Activated naive CD8-positive, alpha-beta T cell (primary cell): ENCODE measurements at regions not wholly inside any gene's neighbourhood (a gene's known extent, or its start where the extent isn't known, plus 50 kb on each side); places are given as distances from the start of the nearest gene placed in this dataset.
"Not testable (repeated sequence)": the region's sequence is repeated elsewhere in the genome, so short reads cannot be mapped to it uniquely, and the experiment has no call there.

Experiments used
- H3K27ac Mint-ChIP-seq: one replicate; pipeline ENCODE4 v1.8.0; 2021; ENCODE audit warnings: mixed read lengths
- H3K27me3 Mint-ChIP-seq: one replicate; pipeline ENCODE4 v1.8.0; 2021; ENCODE audit warnings: mixed read lengths
- H3K36me3 Mint-ChIP-seq: one replicate; pipeline ENCODE4 v1.8.0; 2021; ENCODE audit warnings: mixed read lengths
- H3K4me1 Mint-ChIP-seq: one replicate; pipeline ENCODE4 v1.8.0; 2021; ENCODE audit warnings: low read depth, mixed read lengths
- H3K4me3 Mint-ChIP-seq: one replicate; pipeline ENCODE4 v1.8.0; 2021; ENCODE audit warnings: mild to moderate bottlenecking, mixed read lengths
- H3K9me3 Mint-ChIP-seq: one replicate; pipeline ENCODE4 v1.8.0; 2021; ENCODE audit warnings: low read depth, mixed read lengths

GRCh38 chr7:149610441-149611011 is 112.9 kb upstream of the ZNF746 start:
- Mint-ChIP-seq H3K4me1 (peaks cover 2% of the 10 kb centered on the region), H3K9me3 (no peaks in the 10 kb centered on the region)

DNA sequence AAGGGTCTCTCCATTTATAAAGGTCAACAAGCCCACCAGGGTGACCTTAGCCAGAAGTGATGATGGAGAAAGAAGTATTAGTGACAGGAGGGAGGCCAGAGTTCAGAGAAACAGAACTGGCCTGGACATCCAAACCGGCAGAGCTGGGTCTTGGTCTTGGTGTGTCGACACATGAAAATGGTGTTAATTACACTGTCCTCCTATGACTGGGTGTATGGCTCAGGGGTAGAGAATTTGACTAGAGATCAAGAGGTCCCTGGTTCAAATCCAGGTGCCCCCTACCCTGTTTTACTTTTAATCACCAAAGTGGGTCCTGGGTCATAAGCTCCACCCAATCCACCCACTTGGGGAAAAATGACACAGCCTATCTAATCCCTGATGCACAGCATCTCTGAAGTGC is 110.6 kb upstream of the ZNF746 start:
- H3K9me3 Mint-ChIP-seq = no peaks in the 10 kb centered on the region
- no peak overlapping the region for H3K4me3 Mint-ChIP-seq
- no peaks in the 10 kb centered on the region for H3K27me3 Mint-ChIP-seq
- H3K27ac Mint-ChIP-seq = no peak overlapping the region
- peaks cover 13% of the 10 kb centered on the region for H3K36me3 Mint-ChIP-seq
- H3K4me1 Mint-ChIP-seq = peaks cover 2% of the 10 kb centered on the region

More at GRCh38 chr7:149610441-149611011, 112.9 kb upstream of the ZNF746 start:
- H3K36me3 Mint-ChIP-seq = peaks cover 13% of the 10 kb centered on the region
- peak overlapping the region; percentile 10 for H3K27ac Mint-ChIP-seq
- no peak overlapping the region for H3K4me3 Mint-ChIP-seq
- H3K27me3 Mint-ChIP-seq = no peaks in the 10 kb centered on the region

DNA sequence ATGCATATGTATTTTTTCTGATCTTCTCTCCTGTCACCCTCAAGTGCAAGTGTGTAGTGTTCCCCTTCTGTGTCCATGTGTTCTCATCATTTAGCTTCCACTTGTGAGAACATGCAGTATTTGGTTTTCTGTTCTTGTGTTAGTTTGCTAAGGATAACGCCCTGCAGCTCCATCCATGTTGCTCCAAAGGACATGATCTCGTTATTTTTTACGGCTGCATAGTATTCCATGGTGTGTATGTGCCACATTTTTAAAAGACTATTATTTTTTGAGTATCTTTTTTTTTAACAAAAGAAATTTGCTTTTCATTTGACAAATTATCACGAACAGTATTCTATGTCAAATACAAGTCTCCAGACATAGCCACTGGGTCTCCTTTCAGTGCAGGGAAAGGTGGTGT is 110.1 kb upstream of the ZNF746 start:
- no peaks in the 10 kb centered on the region for H3K27me3 Mint-ChIP-seq
- no peak overlapping the region for H3K27ac Mint-ChIP-seq
- no peak overlapping the region for H3K4me3 Mint-ChIP-seq
- H3K9me3 Mint-ChIP-seq = no peaks in the 10 kb centered on the region
- H3K4me1 Mint-ChIP-seq = peaks cover 2% of the 10 kb centered on the region
- H3K36me3 Mint-ChIP-seq = peaks cover 13% of the 10 kb centered on the region

DNA sequence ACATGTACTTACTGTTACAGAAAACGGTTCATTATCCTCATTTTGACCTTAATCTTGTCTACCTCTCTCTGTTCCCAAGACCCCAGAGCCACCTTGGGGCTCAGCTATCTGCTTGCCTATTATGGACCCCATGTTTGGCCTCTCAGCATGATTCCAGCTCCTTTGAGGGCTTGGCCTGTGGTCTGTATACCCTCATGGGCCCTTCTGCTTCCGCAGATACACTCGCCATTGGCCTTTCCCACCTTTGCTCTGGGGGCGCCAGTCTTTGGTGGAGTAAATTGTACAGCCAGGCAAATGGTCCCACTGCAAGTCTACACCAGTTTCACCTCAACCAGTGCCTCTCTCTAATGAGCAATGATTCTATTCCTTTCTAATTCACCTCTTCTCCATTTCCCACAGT is 109.2 kb upstream of the ZNF746 start:
- Mint-ChIP-seq H3K27me3 (no peaks in the 10 kb centered on the region), H3K9me3 (no peaks in the 10 kb centered on the region), H3K36me3 (peaks cover 13% of the 10 kb centered on the region), H3K4me3 (no peak overlapping the region), H3K27ac (no peak overlapping the region), H3K4me1 (peaks cover 2% of the 10 kb centered on the region)

DNA sequence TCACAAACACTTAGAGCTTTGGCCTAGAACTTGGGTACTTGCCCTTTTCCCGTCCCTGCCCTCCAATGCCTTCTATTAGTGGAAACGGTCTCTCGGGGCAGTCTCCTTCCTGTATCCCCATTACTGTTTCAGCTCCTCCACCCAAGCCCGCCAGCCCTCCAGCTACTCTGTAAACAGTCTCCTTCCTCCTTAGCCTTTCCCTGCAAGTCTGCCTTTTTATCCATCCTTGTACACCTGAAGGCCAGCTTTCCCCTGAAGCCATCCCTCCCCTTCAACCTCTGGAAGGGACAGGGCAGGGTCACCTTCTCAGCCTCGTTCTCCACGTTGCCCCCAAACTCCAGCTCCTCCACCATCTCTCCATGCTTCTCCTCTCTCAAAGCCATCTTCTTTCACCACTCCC is 108.1 kb upstream of the ZNF746 start:
- H3K4me1 Mint-ChIP-seq = peaks cover 10% of the 10 kb centered on the region
- peak overlapping the region; percentile 0 for H3K27ac Mint-ChIP-seq
- H3K4me3 Mint-ChIP-seq = no peak overlapping the region
- no peaks in the 10 kb centered on the region for H3K9me3 Mint-ChIP-seq
- peaks cover 13% of the 10 kb centered on the region for H3K36me3 Mint-ChIP-seq
- H3K27me3 Mint-ChIP-seq = no peaks in the 10 kb centered on the region

- Mint-ChIP-seq H3K9me3 (no peaks in the 10 kb centered on the region), H3K4me1 (peaks cover 22% of the 10 kb centered on the region), H3K27ac (peak overlapping the region; percentile 43), H3K36me3 (peaks cover 13% of the 10 kb centered on the region), H3K27me3 (no peaks in the 10 kb centered on the region), H3K4me3 (no peak overlapping the region)
These were observed 106.9 kb upstream of the ZNF746 start for GRCh38 chr7:149604521-149604920.

GRCh38 chr7:149600669-149601330 is 103.2 kb upstream of the ZNF746 start:
- not testable (repeated sequence) for H3K27me3 Mint-ChIP-seq, H3K9me3 Mint-ChIP-seq
- Mint-ChIP-seq H3K36me3 (peaks cover 11% of the 10 kb centered on the region), H3K27ac (peak overlapping the region; percentile 90), H3K4me1 (peaks cover 35% of the 10 kb centered on the region), H3K4me3 (peak overlapping the region; percentile 68)

DNA sequence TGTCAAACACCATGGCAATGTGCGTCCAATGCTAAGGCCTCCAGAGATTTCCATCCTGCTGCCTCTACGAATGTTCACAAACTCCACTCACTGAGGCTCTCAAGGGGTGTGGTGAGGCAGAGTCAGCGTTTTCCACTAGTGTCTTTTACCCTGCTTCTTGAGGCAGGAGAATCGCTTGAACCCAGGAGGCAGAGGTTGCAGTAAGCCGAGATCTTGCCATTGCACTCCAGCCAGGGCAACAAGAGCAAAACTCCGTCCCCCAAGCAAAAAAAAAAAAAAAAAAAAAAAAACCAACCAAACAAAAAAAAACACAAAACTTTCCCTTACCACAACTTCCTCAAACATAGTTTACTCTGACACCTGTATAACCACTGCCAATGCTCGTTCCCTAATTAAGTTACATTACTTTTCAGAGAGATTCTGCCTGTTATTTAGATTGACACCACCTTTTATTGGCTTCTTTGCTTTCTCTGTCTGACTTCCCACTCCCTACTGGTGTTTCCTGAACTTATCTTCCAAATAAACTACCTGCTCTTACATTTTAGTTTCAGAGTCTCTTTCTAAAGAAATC is 102.1 kb upstream of the ZNF746 start:
- H3K9me3 Mint-ChIP-seq = no peaks in the 10 kb centered on the region
- H3K27ac Mint-ChIP-seq = peak overlapping the region; percentile 90
- H3K27me3 Mint-ChIP-seq = no peaks in the 10 kb centered on the region
- H3K36me3 Mint-ChIP-seq = peaks cover 14% of the 10 kb centered on the region
- H3K4me3 Mint-ChIP-seq = peak overlapping the region; percentile 68
- peaks cover 33% of the 10 kb centered on the region for H3K4me1 Mint-ChIP-seq

GRCh38 chr7:149598721-149599308 is 101.2 kb upstream of the ZNF746 start:
- Mint-ChIP-seq H3K27me3 (no peaks in the 10 kb centered on the region), H3K4me1 (peaks cover 35% of the 10 kb centered on the region), H3K4me3 (peak overlapping the region; percentile 40), H3K27ac (peak overlapping the region; percentile 90), H3K9me3 (no peaks in the 10 kb centered on the region), H3K36me3 (peaks cover 16% of the 10 kb centered on the region)

GRCh38 chr7:149597789-149598188 is 100.2 kb upstream of the ZNF746 start:
- peaks cover 17% of the 10 kb centered on the region for H3K36me3 Mint-ChIP-seq
- H3K4me1 Mint-ChIP-seq = peaks cover 35% of the 10 kb centered on the region
- H3K27ac Mint-ChIP-seq = peak overlapping the region; percentile 30
- not testable (repeated sequence) for H3K27me3 Mint-ChIP-seq, H3K9me3 Mint-ChIP-seq, H3K4me3 Mint-ChIP-seq

- H3K4me3 Mint-ChIP-seq = no peak overlapping the region
- peaks cover 30% of the 10 kb centered on the region for H3K4me1 Mint-ChIP-seq
- no peaks in the 10 kb centered on the region for H3K27me3 Mint-ChIP-seq
- no peaks in the 10 kb centered on the region for H3K9me3 Mint-ChIP-seq
- peaks cover 20% of the 10 kb centered on the region for H3K36me3 Mint-ChIP-seq
- H3K27ac Mint-ChIP-seq = no peak overlapping the region
These were observed 97.9 kb upstream of the ZNF746 start for GRCh38 chr7:149595541-149595940.

GRCh38 chr7:149595078-149595477 is 97.5 kb upstream of the ZNF746 start:
- Mint-ChIP-seq H3K4me1 (peaks cover 25% of the 10 kb centered on the region), H3K27ac (no peak overlapping the region), H3K27me3 (no peaks in the 10 kb centered on the region), H3K9me3 (no peaks in the 10 kb centered on the region), H3K36me3 (peaks cover 23% of the 10 kb centered on the region), H3K4me3 (no peak overlapping the region)

DNA sequence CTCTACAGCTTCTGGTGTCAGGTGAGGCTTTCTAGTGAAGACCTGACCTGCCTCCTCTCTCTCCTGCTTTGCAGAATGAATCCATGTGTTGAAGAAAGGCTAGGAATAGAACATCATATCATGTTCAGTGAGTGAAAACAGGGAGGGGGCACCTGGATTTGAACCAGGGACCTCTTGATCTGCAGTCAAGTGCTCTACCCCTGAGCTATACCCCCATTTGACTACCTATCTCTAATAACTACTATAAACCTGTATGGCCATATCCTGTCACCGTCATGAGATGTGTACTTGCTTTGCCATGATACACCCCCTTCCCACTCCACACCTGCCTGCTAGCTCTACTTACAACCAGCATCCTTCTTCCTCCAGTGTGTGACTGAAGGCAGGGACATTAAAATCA is 91.3 kb upstream of the ZNF746 start:
- Mint-ChIP-seq H3K27me3 (no peaks in the 10 kb centered on the region), H3K4me1 (peaks cover 6% of the 10 kb centered on the region), H3K36me3 (peaks cover 20% of the 10 kb centered on the region), H3K27ac (no peak overlapping the region), H3K9me3 (no peaks in the 10 kb centered on the region), H3K4me3 (no peak overlapping the region)

- Mint-ChIP-seq H3K4me3 (no peak overlapping the region), H3K36me3 (peaks cover 32% of the 10 kb centered on the region), H3K27me3 (no peaks in the 10 kb centered on the region), H3K27ac (no peak overlapping the region), H3K9me3 (no peaks in the 10 kb centered on the region), H3K4me1 (peaks cover 11% of the 10 kb centered on the region)
These were observed 89.3 kb upstream of the ZNF746 start for GRCh38 chr7:149586646-149587645.
